ENCODE measurements at regions not wholly inside any gene's neighbourhood (a gene's known extent, or its start where the extent isn't known, plus 50 kb on each side); places are given as distances from the start of the nearest gene placed in this dataset.

GRCh38 chr14:59117754-59118528 lies 70.5 kb upstream of the DAAM1 start:
- H3K36me3 ChIP-seq (ENCODE audit: control insufficient read depth, insufficient read depth, low read length): no peaks in the 10 kb centered on the region
- DNase-seq (ENCODE audit: low read depth): no peak
- no peak overlapping the region for H3K4me3 ChIP-seq (ENCODE audit: low read depth, low read length)
- ChIA-PET CTCF (interaction anchor here (0.6 to 0.8 kb wide), 2 partner anchors 8 to 572 kb away, joined by 3 to 4 read pairs; no protein-coding TSS in a partner anchor), POLR2A (no interaction called here)
- H3K27me3 ChIP-seq (ENCODE audit: control insufficient read depth, insufficient read depth, low read length): no peaks in the 10 kb centered on the region
- TF ChIP-seq CTCF (IDR thresholded peaks at IDR 0.05; ENCODE audit: insufficient read depth, low read depth, low read length): no peak

GRCh38 chr14:59120921-59121320 lies 67.5 kb upstream of the DAAM1 start:
- no peak for DNase-seq (ENCODE audit: low read depth)
- Histone ChIP-seq H3K4me3 (ENCODE audit: low read depth, low read length) (no peak overlapping the region), H3K27me3 (ENCODE audit: control insufficient read depth, insufficient read depth, low read length) (no peaks in the 10 kb centered on the region), H3K36me3 (ENCODE audit: control insufficient read depth, insufficient read depth, low read length) (no peaks in the 10 kb centered on the region)
- ChIA-PET CTCF (interaction anchor here (0.7 to 2.1 kb wide), 6 partner anchors 66 to 620 kb away, joined by 3 to 10 read pairs (median 4); no protein-coding TSS in a partner anchor), POLR2A (no interaction called here)
- no peak for TF ChIP-seq CTCF (IDR thresholded peaks at IDR 0.05; ENCODE audit: insufficient read depth, low read depth, low read length)

GRCh38 chr14:59123531-59123930 lies 64.9 kb upstream of the DAAM1 start:
- no peaks in the 10 kb centered on the region for H3K36me3 ChIP-seq (ENCODE audit: control insufficient read depth, insufficient read depth, low read length)
- POLR2A ChIA-PET: no interaction called here
- DNase-seq (ENCODE audit: low read depth): no peak
- no peaks in the 10 kb centered on the region for H3K27me3 ChIP-seq (ENCODE audit: control insufficient read depth, insufficient read depth, low read length)
- CTCF ChIA-PET: interaction anchor here (1.1 to 5.5 kb wide), 16 partner anchors 10 to 622 kb away, joined by 3 to 43 read pairs (median 6); no protein-coding TSS in a partner anchor
- H3K4me3 ChIP-seq (ENCODE audit: low read depth, low read length): no peak overlapping the region
- TF ChIP-seq CTCF (IDR thresholded peaks at IDR 0.05; ENCODE audit: insufficient read depth, low read depth, low read length): no peak

- Histone ChIP-seq H3K27me3 (ENCODE audit: control insufficient read depth, insufficient read depth, low read length) (no peaks in the 10 kb centered on the region), H3K4me3 (ENCODE audit: low read depth, low read length) (no peak overlapping the region), H3K36me3 (ENCODE audit: control insufficient read depth, insufficient read depth, low read length) (no peaks in the 10 kb centered on the region)
- CTCF ChIA-PET: interaction anchor here (1.0 to 5.5 kb wide), 18 partner anchors 9 to 622 kb away, joined by 3 to 43 read pairs (median 6); no protein-coding TSS in a partner anchor
- POLR2A ChIA-PET: no interaction called here
- no peak for DNase-seq (ENCODE audit: low read depth)
- TF ChIP-seq CTCF (IDR thresholded peaks at IDR 0.05; ENCODE audit: insufficient read depth, low read depth, low read length): peak; percentile 41
Measured at GRCh38 chr14:59123975-59124374, 64.5 kb upstream of the DAAM1 start.

GRCh38 chr14:59125156-59125555 lies 63.3 kb upstream of the DAAM1 start:
- TF ChIP-seq CTCF (IDR thresholded peaks at IDR 0.05; ENCODE audit: insufficient read depth, low read depth, low read length): no peak
- POLR2A ChIA-PET: no interaction called here
- Histone ChIP-seq H3K4me3 (ENCODE audit: low read depth, low read length) (no peak overlapping the region), H3K36me3 (ENCODE audit: control insufficient read depth, insufficient read depth, low read length) (no peaks in the 10 kb centered on the region), H3K27me3 (ENCODE audit: control insufficient read depth, insufficient read depth, low read length) (no peaks in the 10 kb centered on the region)
- no peak for DNase-seq (ENCODE audit: low read depth)
- CTCF ChIA-PET: interaction anchor here (0.7 to 5.5 kb wide), 19 partner anchors 12 to 623 kb away, joined by 3 to 43 read pairs (median 5); partner anchors contain the start of gene CCDC175

All from BJ (cell line).